Dedifferentiated amniotic fluid mesenchymal stem cell (primary cell): ENCODE measurements at regions not wholly inside any gene's neighbourhood (a gene's known extent, or its start where the extent isn't known, plus 50 kb on each side); places are given as distances from the start of the nearest gene placed in this dataset.

Source experiments
- DNase-seq: peaks from one replicate; pipeline ENCODE4 v3.0.0-alpha.2; 2016; ENCODE audit errors: extremely low spot score

- no peak for DNase-seq
Measured at GRCh38 chr13:74674720-74675119, 540.5 kb upstream of the KLF12 start.

- DNase-seq = no peak
Measured at GRCh38 chr13:74669149-74669548, 534.9 kb upstream of the KLF12 start.

- DNase-seq = no peak
Measured at GRCh38 chr13:74667656-74668203, 533.5 kb upstream of the KLF12 start.

- no peak for DNase-seq
Measured at GRCh38 chr13:74662905-74663304, 528.7 kb upstream of the KLF12 start.

- peak; percentile 84 for DNase-seq
Measured at GRCh38 chr13:74661851-74662250, 527.6 kb upstream of the KLF12 start.

- DNase-seq = no peak
Measured at GRCh38 chr13:74657765-74658164, 523.6 kb upstream of the KLF12 start.

- DNase-seq = no peak
Measured at GRCh38 chr13:74651121-74651520, 516.9 kb upstream of the KLF12 start.

- no peak for DNase-seq
Measured at GRCh38 chr13:74647991-74648390, 513.8 kb upstream of the KLF12 start.

GRCh38 chr13:74647211-74647610 lies 513.0 kb upstream of the KLF12 start:
- DNase-seq = no peak

GRCh38 chr13:74646091-74646490 lies 511.9 kb upstream of the KLF12 start:
- no peak for DNase-seq

GRCh38 chr13:74645586-74645985 lies 511.4 kb upstream of the KLF12 start:
- no peak for DNase-seq

GRCh38 chr13:74644229-74644628 lies 510.0 kb upstream of the KLF12 start:
- no peak for DNase-seq

GRCh38 chr13:74641586-74641985 lies 507.4 kb upstream of the KLF12 start:
- no peak for DNase-seq

- DNase-seq = no peak
Measured at GRCh38 chr13:74633734-74634133, 499.5 kb upstream of the KLF12 start.

GRCh38 chr13:74629985-74630384 lies 495.8 kb upstream of the KLF12 start:
- no peak for DNase-seq

- DNase-seq = no peak
Measured at GRCh38 chr13:74625541-74625940, 491.3 kb upstream of the KLF12 start.

GRCh38 chr13:74623761-74624160 lies 489.6 kb upstream of the KLF12 start:
- DNase-seq = no peak

- DNase-seq = no peak
Measured at GRCh38 chr13:74622284-74622683, 488.1 kb upstream of the KLF12 start.

GRCh38 chr13:74620711-74621110 lies 486.5 kb upstream of the KLF12 start:
- DNase-seq = no peak

- no peak for DNase-seq
Measured at GRCh38 chr13:74620308-74620707, 486.1 kb upstream of the KLF12 start.

GRCh38 chr13:74597526-74597925 lies 463.3 kb upstream of the KLF12 start:
- no peak for DNase-seq

- no peak for DNase-seq
Measured at GRCh38 chr13:74596691-74597090, 462.5 kb upstream of the KLF12 start.

GRCh38 chr13:74593688-74594087 lies 459.5 kb upstream of the KLF12 start:
- no peak for DNase-seq

- DNase-seq = no peak
Measured at GRCh38 chr13:74586847-74587246, 452.6 kb upstream of the KLF12 start.

GRCh38 chr13:74576420-74576819 lies 442.2 kb upstream of the KLF12 start:
- no peak for DNase-seq
